ENCODE measurements at regions not wholly inside any gene's neighbourhood (a gene's known extent, or its start where the extent isn't known, plus 50 kb on each side); places are given as distances from the start of the nearest gene placed in this dataset.

GRCh38 chr22:25451480-25452114 is 112.9 kb upstream of the GRK3 start:
- TF ChIP-seq CTCF (IDR thresholded peaks at IDR 0.05; ENCODE audit: extremely low read depth in 1 of 2, insufficient read depth in 1 of 2, low read depth in 1 of 2, low read length in 2 of 2), result no peak
- TF ChIP-seq MAX (IDR thresholded peaks at IDR 0.05; ENCODE audit: insufficient read depth, insufficient read length), result no peak
- no peak for TF ChIP-seq POLR2AphosphoS5 (IDR thresholded peaks at IDR 0.05; ENCODE audit: insufficient read depth, low read depth, low read length)
- no peak for TF ChIP-seq JUN (IDR thresholded peaks at IDR 0.05; ENCODE audit: borderline replicate concordance, insufficient read depth, insufficient read length, low read depth)
- TF ChIP-seq POLR2A (IDR thresholded peaks at IDR 0.05; ENCODE audit: low read depth, low read length), result no peak
